Astrocyte (in vitro differentiated cells and primary cell): ENCODE measurements at regions not wholly inside any gene's neighbourhood (a gene's known extent, or its start where the extent isn't known, plus 50 kb on each side); places are given as distances from the start of the nearest gene placed in this dataset.

Experiments used
- CTCF ChIP-seq: IDR thresholded peaks from 2 replicates; pipeline ENCODE4 v1.5.1; 2011; ENCODE audit warnings: low read depth, mild to moderate bottlenecking, inconsistent platforms, low read length, moderate library complexity; ENCODE audit not compliant: insufficient read depth
- EZH2 ChIP-seq: IDR thresholded peaks from 2 replicates; pipeline ENCODE4 v1.6.1; 2012; ENCODE audit warnings: mild to moderate bottlenecking, low read length, inconsistent platforms; ENCODE audit not compliant: insufficient read depth

DNA sequence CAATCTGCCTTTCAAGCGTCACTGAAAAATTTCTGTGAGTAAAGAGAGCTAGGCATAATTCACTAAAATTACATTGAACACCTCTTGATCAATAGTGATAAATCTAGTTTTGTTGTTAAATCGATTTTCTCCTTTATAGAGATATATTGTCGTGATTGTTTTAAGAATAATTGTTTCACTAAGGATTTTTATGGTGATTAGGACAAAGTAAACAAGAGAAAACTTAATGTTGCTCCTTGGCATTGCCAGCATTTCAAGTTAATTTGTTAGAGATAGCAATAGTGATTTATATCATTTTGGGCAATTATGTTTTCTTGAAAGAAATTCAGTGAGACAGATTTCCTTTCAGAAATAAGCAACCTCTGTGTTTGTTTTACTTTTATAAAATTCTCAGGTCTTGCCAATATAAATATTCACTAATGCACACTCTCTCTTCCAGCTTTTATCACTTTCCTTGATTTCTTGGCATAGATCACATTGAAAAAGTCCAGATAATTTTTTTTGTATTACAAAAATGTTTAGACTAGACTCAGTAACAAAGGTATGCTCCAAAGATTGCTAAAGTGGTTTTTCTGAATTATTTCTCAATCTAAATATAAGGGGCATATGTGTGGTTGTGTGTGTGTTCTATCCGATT is 538.7 kb downstream of the TFEC start:
- TF ChIP-seq CTCF: no peak
- no peak for TF ChIP-seq EZH2
